ENCODE measurements at regions not wholly inside any gene's neighbourhood (a gene's known extent, or its start where the extent isn't known, plus 50 kb on each side); places are given as distances from the start of the nearest gene placed in this dataset.

GRCh38 chr4:55768291-55768690, 51.3 kb upstream of the EXOC1L start:
- Histone ChIP-seq H3K4me3 (no peak overlapping the region), H3K27me3 (no peaks in the 10 kb centered on the region), H3K9me3 (no peaks in the 10 kb centered on the region), H3K4me1 (no peaks in the 10 kb centered on the region), H3K27ac (no peak overlapping the region), H3K36me3 (no peaks in the 10 kb centered on the region)
- TF ChIP-seq, protein P1, sequence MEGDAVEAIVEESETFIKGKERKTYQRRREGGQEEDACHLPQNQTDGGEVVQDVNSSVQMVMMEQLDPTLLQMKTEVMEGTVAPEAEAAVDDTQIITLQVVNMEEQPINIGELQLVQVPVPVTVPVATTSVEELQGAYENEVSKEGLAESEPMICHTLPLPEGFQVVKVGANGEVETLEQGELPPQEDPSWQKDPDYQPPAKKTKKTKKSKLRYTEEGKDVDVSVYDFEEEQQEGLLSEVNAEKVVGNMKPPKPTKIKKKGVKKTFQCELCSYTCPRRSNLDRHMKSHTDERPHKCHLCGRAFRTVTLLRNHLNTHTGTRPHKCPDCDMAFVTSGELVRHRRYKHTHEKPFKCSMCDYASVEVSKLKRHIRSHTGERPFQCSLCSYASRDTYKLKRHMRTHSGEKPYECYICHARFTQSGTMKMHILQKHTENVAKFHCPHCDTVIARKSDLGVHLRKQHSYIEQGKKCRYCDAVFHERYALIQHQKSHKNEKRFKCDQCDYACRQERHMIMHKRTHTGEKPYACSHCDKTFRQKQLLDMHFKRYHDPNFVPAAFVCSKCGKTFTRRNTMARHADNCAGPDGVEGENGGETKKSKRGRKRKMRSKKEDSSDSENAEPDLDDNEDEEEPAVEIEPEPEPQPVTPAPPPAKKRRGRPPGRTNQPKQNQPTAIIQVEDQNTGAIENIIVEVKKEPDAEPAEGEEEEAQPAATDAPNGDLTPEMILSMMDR (IDR thresholded peaks at IDR 0.05) = no peak
- DNase-seq (ENCODE audit: low spot score) = no peak

Data from right atrium auricular region (tissue), 2 donors.